GM23338 (cell line): ENCODE measurements at regions not wholly inside any gene's neighbourhood (a gene's known extent, or its start where the extent isn't known, plus 50 kb on each side); places are given as distances from the start of the nearest gene placed in this dataset.

Source experiments
- ATAC-seq: fragments of 200-7000 bp; cut with Tn5 transposase; 3 replicates; pipeline ENCODE4 v1.9.1; 2020
- DNase-seq: peaks from one replicate; pipeline ENCODE4 v3.0.0-alpha.2; 2015; ENCODE audit warnings: low spot score
- H2AFZ ChIP-seq: fragments of 200-600 bp; sonication (generic); 2 replicates; pipeline ENCODE4 v1.8.0; 2016; ENCODE audit warnings: antibody characterized with exemption, mild to moderate bottlenecking, moderate library complexity
- H3F3A ChIP-seq: fragments of 200-600 bp; sonication (generic); replicated peaks from 2 replicates; pipeline ENCODE4 v1.8.0; 2017; ENCODE audit warnings: antibody characterized with exemption, mixed run types, low read depth
- H3K27ac ChIP-seq: fragments of 200-600 bp; sonication (generic); 2 replicates; pipeline ENCODE4 v1.6.1; 2016; ENCODE audit warnings: low read depth
- H3K27me3 ChIP-seq: fragments of 200-600 bp; sonication (generic); 2 replicates; pipeline ENCODE4 v1.8.0; 2016; ENCODE audit warnings: mild to moderate bottlenecking, mixed run types, moderate library complexity; ENCODE audit not compliant: insufficient read depth
- H3K36me3 ChIP-seq: fragments of 200-600 bp; sonication (generic); 2 replicates; pipeline ENCODE4 v1.8.0; 2016; ENCODE audit warnings: mild to moderate bottlenecking; ENCODE audit not compliant: insufficient read depth
- H3K4me1 ChIP-seq: fragments of 200-600 bp; sonication (generic); 2 replicates; pipeline ENCODE4 v1.8.0; 2016; ENCODE audit warnings: mild to moderate bottlenecking, moderate library complexity; ENCODE audit not compliant: insufficient read depth
- H3K4me2 ChIP-seq: fragments of 200-600 bp; sonication (generic); 2 replicates; pipeline ENCODE4 v1.7.1; 2017; ENCODE audit warnings: mixed run types
- H3K4me3 ChIP-seq: fragments of 200-600 bp; sonication (generic); 2 replicates; pipeline ENCODE4 v1.6.1; 2016; ENCODE audit warnings: mixed run types
- H3K79me2 ChIP-seq: fragments of 200-600 bp; sonication (generic); replicated peaks from 2 replicates; pipeline ENCODE4 v1.8.0; 2017; ENCODE audit warnings: mild to moderate bottlenecking; ENCODE audit not compliant: insufficient read depth
- H3K9me2 ChIP-seq: fragments of 200-600 bp; sonication (generic); 2 replicates; pipeline ENCODE4 v1.8.0; 2017; ENCODE audit not compliant: insufficient read depth
- H4K20me1 ChIP-seq: fragments of 200-600 bp; sonication (generic); replicated peaks from 2 replicates; pipeline ENCODE4 v1.8.0; 2017; ENCODE audit warnings: mild to moderate bottlenecking; ENCODE audit not compliant: insufficient read depth
- H3K27ac Mint-ChIP-seq: 2 replicates; pipeline ENCODE4 v1.8.0; 2020; ENCODE audit warnings: inconsistent platforms, mild to moderate bottlenecking, moderate library complexity, mixed read lengths
- H3K27me3 Mint-ChIP-seq: 3 replicates; pipeline ENCODE4 v1.8.0; 2022; ENCODE audit warnings: low read depth, mild to moderate bottlenecking, moderate library complexity, mixed read lengths, inconsistent platforms; ENCODE audit not compliant: insufficient read depth, poor library complexity
- H3K36me3 Mint-ChIP-seq: 3 replicates; pipeline ENCODE4 v1.8.0; 2021; ENCODE audit warnings: low read depth, mild to moderate bottlenecking, inconsistent platforms, moderate library complexity, mixed read lengths
- H3K4me1 Mint-ChIP-seq: 3 replicates; pipeline ENCODE4 v1.8.0; 2020; ENCODE audit warnings: mild to moderate bottlenecking, inconsistent platforms, mixed read lengths
- H3K4me3 Mint-ChIP-seq: 3 replicates; pipeline ENCODE4 v1.8.0; 2021; ENCODE audit warnings: moderate library complexity, mild to moderate bottlenecking, inconsistent platforms, mixed read lengths
- H3K9me3 Mint-ChIP-seq: 3 replicates; pipeline ENCODE4 v1.8.0; 2020; ENCODE audit warnings: moderate library complexity, mild to moderate bottlenecking, inconsistent platforms, mixed read lengths
- CREB1 ChIP-seq: fragments of 250-450 bp; sonication (Bioruptor Pico); IDR thresholded peaks from 2 replicates; pipeline ENCODE4 v1.5.0; 2020; ENCODE audit warnings: low read depth, mild to moderate bottlenecking, moderate library complexity
- ETS1 ChIP-seq: IDR thresholded peaks from 2 replicates; pipeline ENCODE4 v1.6.1; 2016; ENCODE audit warnings: antibody characterized with exemption
- EZH2 ChIP-seq: fragments of 200-600 bp; sonication (generic); IDR thresholded peaks from one replicate; pipeline ENCODE4 v1.8.0; 2017; ENCODE audit warnings: antibody characterized with exemption, mild to moderate bottlenecking, low read depth; ENCODE audit not compliant: unreplicated experiment
- EZH2phosphoT487 ChIP-seq: fragments of 200-600 bp; sonication (generic); IDR thresholded peaks from one replicate; pipeline ENCODE4 v1.8.1; 2018; ENCODE audit warnings: antibody characterized with exemption; ENCODE audit not compliant: unreplicated experiment
- JUNB ChIP-seq: IDR thresholded peaks from one replicate; pipeline ENCODE4 v1.6.1; 2016; ENCODE audit warnings: antibody characterized with exemption; ENCODE audit not compliant: unreplicated experiment
- NANOG ChIP-seq: IDR thresholded peaks from 2 replicates; pipeline ENCODE4 v1.6.1; 2016; ENCODE audit warnings: antibody characterized with exemption, borderline replicate concordance
- POLR2AphosphoS5 ChIP-seq: IDR thresholded peaks from 2 replicates; pipeline ENCODE4 v1.6.1; 2016; ENCODE audit warnings: antibody characterized with exemption, low read depth
- REST ChIP-seq: IDR thresholded peaks from one replicate; pipeline ENCODE4 v1.6.1; 2018; ENCODE audit warnings: antibody characterized with exemption; ENCODE audit not compliant: unreplicated experiment
- STAT1 ChIP-seq: IDR thresholded peaks from one replicate; pipeline ENCODE4 v1.6.1; 2016; ENCODE audit warnings: antibody characterized with exemption; ENCODE audit not compliant: unreplicated experiment
- ZNF114 ChIP-seq: fragments of 250-450 bp; sonication (Bioruptor Pico); IDR thresholded peaks from 2 replicates; pipeline ENCODE4 v1.5.0; 2020; ENCODE audit warnings: mild to moderate bottlenecking, moderate library complexity
- ZNF331 ChIP-seq: fragments of 250-450 bp; sonication (Bioruptor Pico); IDR thresholded peaks from 2 replicates; pipeline ENCODE4 v1.5.0; 2020; ENCODE audit warnings: low read depth, mild to moderate bottlenecking, moderate library complexity
- TF ChIP-seq, protein P1 (sequence below), 2 experiments: fragments of 200-600 bp in 1 of 2; sonication (generic) in 1 of 2; conservative IDR thresholded peaks; 2 replicates each; pipeline versions ENCODE4 v1.5.1 to v1.6.1; 2016 to 2017; ENCODE audit warnings: antibody characterized with exemption in 2 of 2, low read depth in 2 of 2, mild to moderate bottlenecking in 2 of 2, moderate library complexity in 1 of 2
- TF ChIP-seq, protein P2 (sequence below): fragments of 250-450 bp; sonication (Bioruptor Pico); IDR thresholded peaks from 2 replicates; pipeline ENCODE4 v1.5.0; 2020; ENCODE audit warnings: mild to moderate bottlenecking, moderate library complexity

GRCh38 chr2:193841384-193842150, 1646.8 kb upstream of the TMEFF2 start:
- Mint-ChIP-seq H3K4me3 (no peak overlapping the region), H3K27ac (no peak overlapping the region), H3K9me3 (no peaks in the 10 kb centered on the region), H3K36me3 (no peaks in the 10 kb centered on the region), H3K27me3 (peaks cover 4% of the 10 kb centered on the region), H3K4me1 (no peaks in the 10 kb centered on the region)
- H2AFZ ChIP-seq: no peak overlapping the region
- no peaks in the 10 kb centered on the region for H3K4me1 ChIP-seq
- TF ChIP-seq EZH2 (no peak), CREB1 (CRISPR knock-in tag) (no peak), REST (no peak), STAT1 (no peak), POLR2AphosphoS5 (no peak), EZH2phosphoT487 (no peak), ZNF114 (CRISPR knock-in tag) (no peak), ZNF331 (CRISPR knock-in tag) (no peak), ETS1 (no peak), NANOG (no peak), JUNB (no peak)
- TF ChIP-seq, protein P1, sequence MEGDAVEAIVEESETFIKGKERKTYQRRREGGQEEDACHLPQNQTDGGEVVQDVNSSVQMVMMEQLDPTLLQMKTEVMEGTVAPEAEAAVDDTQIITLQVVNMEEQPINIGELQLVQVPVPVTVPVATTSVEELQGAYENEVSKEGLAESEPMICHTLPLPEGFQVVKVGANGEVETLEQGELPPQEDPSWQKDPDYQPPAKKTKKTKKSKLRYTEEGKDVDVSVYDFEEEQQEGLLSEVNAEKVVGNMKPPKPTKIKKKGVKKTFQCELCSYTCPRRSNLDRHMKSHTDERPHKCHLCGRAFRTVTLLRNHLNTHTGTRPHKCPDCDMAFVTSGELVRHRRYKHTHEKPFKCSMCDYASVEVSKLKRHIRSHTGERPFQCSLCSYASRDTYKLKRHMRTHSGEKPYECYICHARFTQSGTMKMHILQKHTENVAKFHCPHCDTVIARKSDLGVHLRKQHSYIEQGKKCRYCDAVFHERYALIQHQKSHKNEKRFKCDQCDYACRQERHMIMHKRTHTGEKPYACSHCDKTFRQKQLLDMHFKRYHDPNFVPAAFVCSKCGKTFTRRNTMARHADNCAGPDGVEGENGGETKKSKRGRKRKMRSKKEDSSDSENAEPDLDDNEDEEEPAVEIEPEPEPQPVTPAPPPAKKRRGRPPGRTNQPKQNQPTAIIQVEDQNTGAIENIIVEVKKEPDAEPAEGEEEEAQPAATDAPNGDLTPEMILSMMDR (conservative IDR thresholded peaks at IDR 0.05; ENCODE audit: low read depth in 2 of 2): no peak
- TF ChIP-seq, protein P2, sequence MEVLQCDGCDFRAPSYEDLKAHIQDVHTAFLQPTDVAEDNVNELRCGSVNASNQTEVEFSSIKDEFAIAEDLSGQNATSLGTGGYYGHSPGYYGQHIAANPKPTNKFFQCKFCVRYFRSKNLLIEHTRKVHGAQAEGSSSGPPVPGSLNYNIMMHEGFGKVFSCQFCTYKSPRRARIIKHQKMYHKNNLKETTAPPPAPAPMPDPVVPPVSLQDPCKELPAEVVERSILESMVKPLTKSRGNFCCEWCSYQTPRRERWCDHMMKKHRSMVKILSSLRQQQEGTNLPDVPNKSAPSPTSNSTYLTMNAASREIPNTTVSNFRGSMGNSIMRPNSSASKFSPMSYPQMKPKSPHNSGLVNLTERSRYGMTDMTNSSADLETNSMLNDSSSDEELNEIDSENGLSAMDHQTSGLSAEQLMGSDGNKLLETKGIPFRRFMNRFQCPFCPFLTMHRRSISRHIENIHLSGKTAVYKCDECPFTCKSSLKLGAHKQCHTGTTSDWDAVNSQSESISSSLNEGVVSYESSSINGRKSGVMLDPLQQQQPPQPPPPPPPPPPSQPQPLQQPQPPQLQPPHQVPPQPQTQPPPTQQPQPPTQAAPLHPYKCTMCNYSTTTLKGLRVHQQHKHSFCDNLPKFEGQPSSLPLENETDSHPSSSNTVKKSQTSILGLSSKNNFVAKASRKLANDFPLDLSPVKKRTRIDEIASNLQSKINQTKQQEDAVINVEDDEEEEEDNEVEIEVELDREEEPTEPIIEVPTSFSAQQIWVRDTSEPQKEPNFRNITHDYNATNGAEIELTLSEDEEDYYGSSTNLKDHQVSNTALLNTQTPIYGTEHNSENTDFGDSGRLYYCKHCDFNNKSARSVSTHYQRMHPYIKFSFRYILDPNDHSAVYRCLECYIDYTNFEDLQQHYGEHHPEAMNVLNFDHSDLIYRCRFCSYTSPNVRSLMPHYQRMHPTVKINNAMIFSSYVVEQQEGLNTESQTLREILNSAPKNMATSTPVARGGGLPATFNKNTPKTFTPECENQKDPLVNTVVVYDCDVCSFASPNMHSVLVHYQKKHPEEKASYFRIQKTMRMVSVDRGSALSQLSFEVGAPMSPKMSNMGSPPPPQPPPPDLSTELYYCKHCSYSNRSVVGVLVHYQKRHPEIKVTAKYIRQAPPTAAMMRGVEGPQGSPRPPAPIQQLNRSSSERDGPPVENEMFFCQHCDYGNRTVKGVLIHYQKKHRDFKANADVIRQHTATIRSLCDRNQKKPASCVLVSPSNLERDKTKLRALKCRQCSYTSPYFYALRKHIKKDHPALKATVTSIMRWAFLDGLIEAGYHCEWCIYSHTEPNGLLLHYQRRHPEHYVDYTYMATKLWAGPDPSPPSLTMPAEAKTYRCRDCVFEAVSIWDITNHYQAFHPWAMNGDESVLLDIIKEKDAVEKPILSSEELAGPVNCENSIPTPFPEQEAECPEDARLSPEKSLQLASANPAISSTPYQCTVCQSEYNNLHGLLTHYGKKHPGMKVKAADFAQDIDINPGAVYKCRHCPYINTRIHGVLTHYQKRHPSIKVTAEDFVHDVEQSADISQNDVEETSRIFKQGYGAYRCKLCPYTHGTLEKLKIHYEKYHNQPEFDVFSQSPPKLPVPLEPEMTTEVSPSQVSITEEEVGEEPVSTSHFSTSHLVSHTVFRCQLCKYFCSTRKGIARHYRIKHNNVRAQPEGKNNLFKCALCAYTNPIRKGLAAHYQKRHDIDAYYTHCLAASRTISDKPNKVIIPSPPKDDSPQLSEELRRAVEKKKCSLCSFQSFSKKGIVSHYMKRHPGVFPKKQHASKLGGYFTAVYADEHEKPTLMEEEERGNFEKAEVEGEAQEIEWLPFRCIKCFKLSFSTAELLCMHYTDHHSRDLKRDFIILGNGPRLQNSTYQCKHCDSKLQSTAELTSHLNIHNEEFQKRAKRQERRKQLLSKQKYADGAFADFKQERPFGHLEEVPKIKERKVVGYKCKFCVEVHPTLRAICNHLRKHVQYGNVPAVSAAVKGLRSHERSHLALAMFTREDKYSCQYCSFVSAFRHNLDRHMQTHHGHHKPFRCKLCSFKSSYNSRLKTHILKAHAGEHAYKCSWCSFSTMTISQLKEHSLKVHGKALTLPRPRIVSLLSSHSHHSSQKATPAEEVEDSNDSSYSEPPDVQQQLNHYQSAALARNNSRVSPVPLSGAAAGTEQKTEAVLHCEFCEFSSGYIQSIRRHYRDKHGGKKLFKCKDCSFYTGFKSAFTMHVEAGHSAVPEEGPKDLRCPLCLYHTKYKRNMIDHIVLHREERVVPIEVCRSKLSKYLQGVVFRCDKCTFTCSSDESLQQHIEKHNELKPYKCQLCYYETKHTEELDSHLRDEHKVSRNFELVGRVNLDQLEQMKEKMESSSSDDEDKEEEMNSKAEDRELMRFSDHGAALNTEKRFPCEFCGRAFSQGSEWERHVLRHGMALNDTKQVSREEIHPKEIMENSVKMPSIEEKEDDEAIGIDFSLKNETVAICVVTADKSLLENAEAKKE (CRISPR knock-in tag): no peak
- no peaks in the 10 kb centered on the region for H3K79me2 ChIP-seq
- no peaks in the 10 kb centered on the region for H3F3A ChIP-seq
- H3K36me3 ChIP-seq: no peaks in the 10 kb centered on the region
- ATAC-seq: no peak
- H4K20me1 ChIP-seq: no peaks in the 10 kb centered on the region
- H3K4me3 ChIP-seq: no peak overlapping the region
- H3K27me3 ChIP-seq: no peaks in the 10 kb centered on the region
- H3K9me2 ChIP-seq: peaks cover 3% of the 10 kb centered on the region; the same call in 1 of the 2 replicates
- no peak for DNase-seq
- H3K4me2 ChIP-seq: no peak overlapping the region
- no peak overlapping the region for H3K27ac ChIP-seq
